HG02610 (cell line): ENCODE measurements at regions not wholly inside any gene's neighbourhood (a gene's known extent, or its start where the extent isn't known, plus 50 kb on each side); places are given as distances from the start of the nearest gene placed in this dataset.

ENCODE experiments used
- ATAC-seq: cut with Tn5 transposase; IDR thresholded peaks from one replicate; pipeline ENCODE4 v1.9.1; 2021; ENCODE audit warnings: mild to moderate bottlenecking, moderate library complexity; ENCODE audit not compliant: unreplicated experiment

DNA sequence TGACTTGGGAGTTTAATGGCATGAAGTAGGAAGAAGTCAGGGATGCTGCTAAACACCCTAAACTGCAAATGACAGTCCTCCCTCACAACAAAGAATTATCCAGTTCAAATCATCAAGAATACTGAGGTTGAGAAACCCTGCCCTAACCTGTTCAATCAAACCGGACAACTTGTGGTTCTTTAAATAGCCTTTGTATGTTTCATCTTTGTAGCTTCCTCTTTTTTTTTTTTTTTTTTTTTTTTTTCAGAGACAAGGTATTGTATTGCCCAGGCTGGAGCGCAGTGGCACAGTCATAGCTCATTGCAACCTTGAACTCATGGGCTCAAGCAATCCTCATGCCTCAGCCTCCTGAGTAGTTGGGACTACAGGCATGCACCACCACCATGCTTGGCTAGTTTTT is 52.5 kb upstream of the TTC29 start:
- no peak for ATAC-seq

- ATAC-seq = no peak
Observed at GRCh38 chr4:147003956-147004809, 58.5 kb upstream of the TTC29 start.

DNA sequence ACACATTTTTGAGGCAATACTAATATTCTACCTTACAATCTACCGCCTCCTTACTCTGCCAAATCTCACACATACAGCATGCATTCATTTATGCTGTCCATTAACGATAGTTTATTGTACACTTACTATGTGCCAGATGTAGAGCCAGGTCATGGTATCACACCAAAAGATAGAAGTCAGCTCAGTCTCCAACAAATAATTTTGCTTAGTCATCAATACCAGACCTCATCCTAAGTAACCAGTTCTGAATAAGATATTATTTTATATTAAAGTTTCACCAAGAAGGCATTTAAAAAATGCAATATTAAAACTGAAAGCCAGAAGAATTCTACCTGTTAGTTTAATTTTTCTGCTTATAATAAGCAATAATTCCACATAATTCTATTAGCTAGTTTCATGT is 60.6 kb upstream of the TTC29 start:
- no peak for ATAC-seq

DNA sequence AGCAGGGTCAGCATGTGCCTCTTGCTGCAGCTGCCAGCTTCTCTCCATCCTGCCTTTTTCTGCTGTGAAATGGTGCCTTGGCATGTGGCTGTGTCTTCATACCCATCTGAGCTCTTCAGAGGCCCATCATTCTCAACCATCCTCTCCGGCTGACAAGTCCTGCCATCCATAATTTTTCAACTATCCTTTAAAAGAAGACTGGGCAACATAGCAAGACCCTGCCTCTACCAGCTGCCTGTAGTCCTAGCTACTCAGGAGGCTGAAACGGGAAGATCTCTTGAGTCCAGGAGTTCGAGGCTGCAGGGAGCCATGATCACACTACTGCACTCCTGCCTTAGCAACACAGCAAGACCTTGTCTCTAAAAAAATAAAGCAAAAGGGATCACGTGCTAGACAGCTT is 64.2 kb upstream of the TTC29 start:
- no peak for ATAC-seq

DNA sequence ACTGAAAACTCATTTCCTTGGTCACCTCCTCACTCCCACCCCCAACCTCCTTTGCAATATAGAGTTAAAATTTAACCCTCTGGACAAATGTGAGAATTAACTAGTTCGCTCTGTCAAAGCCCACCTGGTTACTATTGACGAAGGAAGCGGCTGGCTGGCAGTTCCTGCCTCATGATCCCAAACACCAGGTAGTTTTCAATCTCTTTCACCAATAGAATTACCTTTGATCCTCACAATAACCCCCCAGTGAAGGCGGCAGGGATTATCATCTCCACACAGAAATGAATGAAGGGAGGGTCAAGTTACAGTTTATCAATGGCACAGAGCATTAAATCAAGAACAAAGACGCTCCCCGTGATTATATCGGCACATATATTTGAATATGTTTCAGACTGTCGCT is 65.7 kb upstream of the TTC29 start:
- no peak for ATAC-seq

DNA sequence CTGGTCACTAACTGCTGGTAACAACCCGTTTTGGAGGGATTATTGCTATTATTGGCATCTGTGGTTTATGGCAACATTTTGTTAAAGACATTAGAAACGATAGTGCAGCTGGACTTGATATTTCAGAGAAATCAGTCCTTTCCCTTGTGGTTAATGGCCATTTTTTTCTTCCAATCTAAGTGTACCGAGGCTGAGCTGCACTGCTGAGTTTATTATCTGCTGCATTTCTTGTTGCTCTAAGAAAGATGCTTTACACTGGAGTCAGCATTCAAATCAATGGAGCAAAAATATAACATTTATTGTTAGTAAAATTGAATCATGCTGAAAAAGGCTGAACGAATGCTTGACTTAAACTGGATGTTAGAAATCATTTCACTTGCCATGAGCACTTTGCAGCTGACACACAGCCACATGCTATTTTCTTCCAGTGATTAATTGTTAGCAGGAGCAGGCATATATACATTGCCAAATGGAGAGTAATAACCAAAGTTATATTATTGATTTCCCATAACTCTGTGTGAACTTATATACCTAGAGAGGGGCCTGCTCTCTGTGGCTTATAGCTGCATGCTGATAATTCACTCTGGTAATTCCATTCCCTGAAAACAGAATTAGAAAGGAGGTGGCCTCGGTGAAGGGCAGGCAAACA is 66.5 kb upstream of the TTC29 start:
- no peak for ATAC-seq

GRCh38 chr4:147014946-147015345 is 69.3 kb upstream of the TTC29 start:
- no peak for ATAC-seq

GRCh38 chr4:147015491-147015890 is 69.8 kb upstream of the TTC29 start:
- no peak for ATAC-seq

- ATAC-seq = no peak
Observed at GRCh38 chr4:147017081-147017480, 71.4 kb upstream of the TTC29 start.

GRCh38 chr4:147019091-147019490 is 73.4 kb upstream of the TTC29 start:
- peak; percentile 78 for ATAC-seq

DNA sequence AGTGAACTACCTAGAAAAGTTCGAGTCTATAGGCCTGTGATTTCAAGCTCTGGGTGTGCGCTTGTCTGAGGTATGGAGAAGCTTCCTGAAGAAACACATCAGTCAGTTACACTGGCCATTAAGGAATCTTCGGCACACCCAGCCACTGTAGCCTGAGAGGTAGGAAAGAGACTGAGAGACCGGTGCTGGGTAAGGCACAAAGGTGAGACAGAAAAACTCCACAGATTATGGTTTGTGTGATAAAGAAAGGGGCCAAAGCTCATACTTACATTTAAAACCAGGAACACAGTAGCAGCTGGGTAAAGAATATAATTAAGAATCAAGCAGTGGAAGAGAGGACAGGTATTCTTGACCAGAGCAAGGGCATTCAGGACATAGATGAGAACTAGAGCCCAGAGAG is 74.8 kb upstream of the TTC29 start:
- ATAC-seq = no peak

DNA sequence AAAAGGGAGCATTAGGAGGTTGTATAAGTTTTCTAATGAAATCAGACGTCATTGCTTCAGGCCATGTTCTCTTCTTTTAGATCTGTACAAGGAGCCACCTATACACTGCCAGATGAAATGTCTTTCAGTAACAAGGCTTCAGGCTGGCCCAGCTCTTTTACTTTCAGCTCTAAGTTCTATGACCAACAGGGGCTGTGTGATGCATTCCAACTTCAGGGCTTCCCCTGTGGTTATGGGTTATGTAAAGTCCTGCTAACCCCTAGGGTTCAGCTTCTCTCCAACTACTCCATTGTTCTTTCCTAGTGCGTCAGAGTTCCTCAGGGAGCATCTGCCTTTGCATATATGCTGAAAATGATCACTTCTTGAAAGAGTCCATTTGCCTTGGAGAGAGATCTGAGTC is 79.4 kb upstream of the TTC29 start:
- no peak for ATAC-seq

DNA sequence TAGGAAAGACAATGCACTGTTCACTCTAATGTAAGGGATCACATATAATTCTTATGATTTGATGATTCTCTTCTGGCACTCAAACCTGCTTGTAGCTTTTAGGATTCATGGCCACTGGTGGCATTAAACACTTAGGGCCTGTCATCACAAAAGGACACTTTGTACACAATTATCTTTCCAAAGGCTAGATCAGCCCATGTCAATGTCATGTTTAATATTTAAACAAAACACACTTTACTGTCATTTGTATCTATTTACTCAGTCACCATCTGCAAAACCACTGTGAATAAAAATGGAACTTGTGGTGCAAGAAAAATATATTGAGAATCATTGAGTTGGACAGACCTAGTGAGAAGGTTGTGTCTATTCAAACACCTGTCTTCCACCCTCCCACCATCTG is 83.6 kb upstream of the TTC29 start:
- ATAC-seq = no peak

DNA sequence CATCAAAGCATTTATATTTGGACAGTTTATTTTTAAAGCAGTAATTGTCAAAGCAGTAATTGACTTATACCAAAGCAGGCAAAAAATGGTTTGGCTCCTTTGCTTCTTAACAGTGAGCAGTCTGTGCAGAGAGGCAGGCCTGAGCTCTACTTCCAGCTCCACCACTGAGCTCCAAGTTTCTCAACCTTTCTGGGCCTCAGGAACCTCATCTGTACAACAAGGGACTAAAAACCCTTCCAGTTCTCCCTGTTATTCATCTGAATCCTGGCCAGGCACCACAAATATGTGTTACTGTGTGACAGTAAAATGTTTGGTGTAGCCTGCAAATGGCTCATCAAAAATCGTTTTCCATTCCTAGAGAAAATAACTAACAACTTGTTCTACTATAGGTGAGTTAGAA is 88.7 kb upstream of the TTC29 start:
- no peak for ATAC-seq

GRCh38 chr4:147037069-147037468 is 91.4 kb upstream of the TTC29 start:
- no peak for ATAC-seq

DNA sequence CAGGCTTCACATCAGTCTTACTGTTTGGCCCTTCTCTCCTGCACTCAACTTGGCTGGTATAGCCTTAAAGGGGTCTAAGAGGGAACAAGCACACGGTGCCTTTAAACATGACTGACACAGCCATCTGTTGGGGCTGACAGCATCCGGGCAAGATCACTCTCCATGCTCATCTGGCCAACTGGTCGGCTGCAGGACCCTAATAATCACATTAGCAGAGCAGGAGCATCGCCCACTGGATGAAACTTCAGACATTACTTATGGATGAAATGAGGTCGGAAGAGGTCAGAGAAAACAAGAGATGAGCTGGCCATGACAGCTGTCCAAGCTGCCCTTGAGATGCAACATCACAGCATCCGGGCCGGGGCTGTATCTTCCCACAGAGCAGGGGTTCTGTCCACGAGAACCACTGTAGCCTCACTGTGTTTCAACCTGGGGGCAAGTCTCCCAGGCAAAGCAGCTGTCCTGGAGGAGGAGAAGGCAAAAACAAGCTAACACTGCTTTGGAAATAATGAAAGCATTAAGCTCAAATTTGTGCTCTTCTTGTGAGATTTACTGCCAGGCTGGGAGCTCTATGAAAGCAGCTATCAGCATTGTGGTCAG is 94.4 kb upstream of the TTC29 start:
- no peak for ATAC-seq

GRCh38 chr4:147040874-147041273 is 95.2 kb upstream of the TTC29 start:
- no peak for ATAC-seq

- ATAC-seq = no peak
Observed at GRCh38 chr4:147041376-147041775, 95.7 kb upstream of the TTC29 start.

DNA sequence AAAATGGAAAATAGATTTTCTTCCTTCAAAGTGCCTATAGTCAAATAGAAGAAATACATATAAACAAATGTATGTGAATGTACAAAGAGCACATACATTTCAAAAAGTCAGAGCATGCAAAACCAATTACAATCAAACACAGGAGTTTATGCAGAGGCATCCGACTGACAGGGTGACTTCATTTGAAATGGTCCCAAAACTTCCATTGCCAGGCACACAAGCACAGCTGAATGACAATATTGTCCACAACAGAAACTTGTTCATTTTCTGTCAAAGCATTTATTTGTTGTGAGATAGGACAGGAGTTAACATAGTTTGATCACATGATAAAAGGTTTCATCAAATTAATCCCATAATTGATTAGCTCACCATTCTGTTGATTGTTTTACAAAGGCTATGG is 96.4 kb upstream of the TTC29 start:
- no peak for ATAC-seq

DNA sequence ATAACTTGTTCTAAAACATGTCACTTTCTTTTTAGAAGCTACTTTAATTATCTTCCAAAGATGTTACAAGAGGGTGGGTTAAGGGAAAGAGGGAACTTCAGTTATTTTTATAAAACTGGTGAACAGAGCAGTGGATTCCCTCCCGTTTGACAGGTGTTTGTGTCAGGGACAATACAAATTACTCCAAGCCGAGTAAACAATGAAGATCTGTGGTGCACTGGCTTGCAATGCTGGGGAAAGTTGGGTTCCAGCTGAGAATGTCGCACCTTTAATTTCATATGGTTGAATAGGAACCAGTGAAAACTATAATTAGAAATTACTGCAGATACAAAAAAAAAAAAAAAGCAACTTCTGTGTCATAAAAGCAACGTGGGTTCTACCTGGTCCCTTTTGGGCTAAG is 98.6 kb upstream of the TTC29 start:
- no peak for ATAC-seq

DNA sequence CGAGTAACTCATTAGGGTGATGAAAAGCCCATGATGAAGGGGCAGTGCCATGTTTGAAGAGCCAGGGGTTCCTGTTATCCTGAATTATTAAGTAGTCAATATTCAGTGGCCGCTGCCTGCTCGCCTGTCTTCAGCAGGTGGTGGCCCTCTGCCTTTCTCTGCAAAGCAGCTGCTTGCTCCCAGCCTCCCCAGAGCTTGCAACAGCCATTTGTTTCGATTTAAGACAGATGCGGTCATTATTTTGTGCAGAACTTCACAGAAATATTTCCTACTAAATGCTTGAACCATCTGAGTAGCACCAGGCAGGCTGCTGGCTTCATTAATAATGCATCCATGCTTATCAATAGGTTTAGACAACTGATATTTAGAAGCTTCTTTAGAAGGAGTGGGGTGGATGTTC is 104.3 kb upstream of the TTC29 start:
- no peak for ATAC-seq

- no peak for ATAC-seq
Observed at GRCh38 chr4:147050356-147050765, 104.7 kb upstream of the TTC29 start.
